HG02623 (cell line): ENCODE measurements at regions not wholly inside any gene's neighbourhood (a gene's known extent, or its start where the extent isn't known, plus 50 kb on each side); places are given as distances from the start of the nearest gene placed in this dataset.
"Not testable (repeated sequence)": the region's sequence is repeated elsewhere in the genome, so short reads cannot be mapped to it uniquely, and the experiment has no call there.

Experiments
- ATAC-seq: cut with Tn5 transposase; IDR thresholded peaks from one replicate; pipeline ENCODE4 v1.9.1; 2021; ENCODE audit warnings: moderate library complexity; ENCODE audit not compliant: unreplicated experiment

- no peak for ATAC-seq
Observed at GRCh38 chr11:130979386-130979972, 63.2 kb upstream of the SNX19 start.

GRCh38 chr11:130980071-130980862 is 64.0 kb upstream of the SNX19 start:
- no peak for ATAC-seq

- ATAC-seq = not testable (repeated sequence)
Observed at GRCh38 chr11:130984241-130984640, 68.0 kb upstream of the SNX19 start.

GRCh38 chr11:130992788-130993187 is 76.5 kb upstream of the SNX19 start:
- no peak for ATAC-seq

- ATAC-seq = no peak
Observed at GRCh38 chr11:130994043-130994442, 77.8 kb upstream of the SNX19 start.

- ATAC-seq = no peak
Observed at GRCh38 chr11:130995266-130995665, 79.0 kb upstream of the SNX19 start.

- ATAC-seq = no peak
Observed at GRCh38 chr11:130997278-130997677, 81.0 kb upstream of the SNX19 start.

- ATAC-seq = no peak
Observed at GRCh38 chr11:130999086-130999485, 82.8 kb upstream of the SNX19 start.

GRCh38 chr11:130999992-131000770 is 83.9 kb upstream of the SNX19 start:
- ATAC-seq = no peak

GRCh38 chr11:131002145-131002544 is 85.9 kb upstream of the SNX19 start:
- ATAC-seq = no peak

GRCh38 chr11:131005829-131006228 is 89.5 kb upstream of the SNX19 start:
- no peak for ATAC-seq

GRCh38 chr11:131025020-131025419 is 108.7 kb upstream of the SNX19 start:
- ATAC-seq = no peak

- peak; percentile 60 for ATAC-seq
Observed at GRCh38 chr11:131025421-131026125, 109.3 kb upstream of the SNX19 start.

- ATAC-seq = no peak
Observed at GRCh38 chr11:131027491-131027890, 111.2 kb upstream of the SNX19 start.

GRCh38 chr11:131033151-131033651 is 116.9 kb upstream of the SNX19 start:
- ATAC-seq = no peak

GRCh38 chr11:131036514-131036913 is 120.2 kb upstream of the SNX19 start:
- no peak for ATAC-seq

- ATAC-seq = no peak
Observed at GRCh38 chr11:131037873-131038272, 121.6 kb upstream of the SNX19 start.

- no peak for ATAC-seq
Observed at GRCh38 chr11:131038597-131038996, 122.3 kb upstream of the SNX19 start.

- ATAC-seq = no peak
Observed at GRCh38 chr11:131041331-131042040, 125.2 kb upstream of the SNX19 start.

- no peak for ATAC-seq
Observed at GRCh38 chr11:131042041-131042390, 125.7 kb upstream of the SNX19 start.
